ENCODE measurements at regions not wholly inside any gene's neighbourhood (a gene's known extent, or its start where the extent isn't known, plus 50 kb on each side); places are given as distances from the start of the nearest gene placed in this dataset.

DNA sequence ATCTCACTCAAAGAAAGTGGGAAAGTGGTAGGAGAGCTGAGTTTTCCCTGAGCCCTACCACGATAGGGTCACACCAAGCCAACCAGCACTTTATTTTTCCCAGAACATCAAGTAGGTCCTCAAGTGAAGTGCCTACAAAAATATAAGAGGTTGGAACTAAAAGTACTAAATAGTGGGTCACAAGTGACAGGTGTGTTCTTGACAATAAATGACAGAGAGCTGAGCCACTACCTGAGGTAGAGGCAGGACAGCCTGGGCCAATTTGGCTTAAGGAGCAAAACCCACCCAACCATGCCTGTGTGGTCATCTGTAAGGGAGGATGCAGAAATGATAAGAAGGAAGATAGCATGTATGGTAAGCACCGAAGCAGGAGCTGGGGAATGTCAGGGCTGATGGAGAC is 154.8 kb upstream of the SSTR4 start:
- TF ChIP-seq POLR2A (IDR thresholded peaks at IDR 0.05; ENCODE audit: low read length): no peak
- TF ChIP-seq POLR2AphosphoS2 (conservative IDR thresholded peaks at IDR 0.05; ENCODE audit: low read length): no peak
- TF ChIP-seq, protein P1, sequence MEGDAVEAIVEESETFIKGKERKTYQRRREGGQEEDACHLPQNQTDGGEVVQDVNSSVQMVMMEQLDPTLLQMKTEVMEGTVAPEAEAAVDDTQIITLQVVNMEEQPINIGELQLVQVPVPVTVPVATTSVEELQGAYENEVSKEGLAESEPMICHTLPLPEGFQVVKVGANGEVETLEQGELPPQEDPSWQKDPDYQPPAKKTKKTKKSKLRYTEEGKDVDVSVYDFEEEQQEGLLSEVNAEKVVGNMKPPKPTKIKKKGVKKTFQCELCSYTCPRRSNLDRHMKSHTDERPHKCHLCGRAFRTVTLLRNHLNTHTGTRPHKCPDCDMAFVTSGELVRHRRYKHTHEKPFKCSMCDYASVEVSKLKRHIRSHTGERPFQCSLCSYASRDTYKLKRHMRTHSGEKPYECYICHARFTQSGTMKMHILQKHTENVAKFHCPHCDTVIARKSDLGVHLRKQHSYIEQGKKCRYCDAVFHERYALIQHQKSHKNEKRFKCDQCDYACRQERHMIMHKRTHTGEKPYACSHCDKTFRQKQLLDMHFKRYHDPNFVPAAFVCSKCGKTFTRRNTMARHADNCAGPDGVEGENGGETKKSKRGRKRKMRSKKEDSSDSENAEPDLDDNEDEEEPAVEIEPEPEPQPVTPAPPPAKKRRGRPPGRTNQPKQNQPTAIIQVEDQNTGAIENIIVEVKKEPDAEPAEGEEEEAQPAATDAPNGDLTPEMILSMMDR (IDR thresholded peaks at IDR 0.05): no peak
- no peak for TF ChIP-seq MAZ (IDR thresholded peaks at IDR 0.05; ENCODE audit: borderline replicate concordance, low read depth, low read length)
